HepG2 (cell line): ENCODE measurements at regions not wholly inside any gene's neighbourhood (a gene's known extent, or its start where the extent isn't known, plus 50 kb on each side); places are given as distances from the start of the nearest gene placed in this dataset.

Experiments used
- HDAC6 ChIP-seq: fragments of 200-600 bp; sonication (generic); IDR thresholded peaks from 2 replicates; pipeline ENCODE4 v1.7.0; 2017; ENCODE audit warnings: mild to moderate bottlenecking, antibody characterized with exemption, low read length, low read depth
- ZNF350 ChIP-seq: sonication (generic); formaldehyde crosslinking; IDR thresholded peaks from 2 replicates; pipeline ENCODE4 v1.4.0; 2020; ENCODE audit warnings: mild to moderate bottlenecking, low read depth, missing genetic modification reagents, borderline replicate concordance
- ZNF589 ChIP-seq: sonication (generic); formaldehyde crosslinking; conservative IDR thresholded peaks from 2 replicates; pipeline ENCODE4 v1.8.0; 2022; ENCODE audit warnings: mild to moderate bottlenecking, moderate library complexity, missing genetic modification reagents

- TF ChIP-seq ZNF350 (CRISPR knock-in tag) (no peak), ZNF589 (no peak), HDAC6 (no peak)
Observed at GRCh38 chr4:104592183-104592582, 97.5 kb upstream of the CXXC4 start.
